ENCODE measurements at regions not wholly inside any gene's neighbourhood (a gene's known extent, or its start where the extent isn't known, plus 50 kb on each side); places are given as distances from the start of the nearest gene placed in this dataset.

DNA sequence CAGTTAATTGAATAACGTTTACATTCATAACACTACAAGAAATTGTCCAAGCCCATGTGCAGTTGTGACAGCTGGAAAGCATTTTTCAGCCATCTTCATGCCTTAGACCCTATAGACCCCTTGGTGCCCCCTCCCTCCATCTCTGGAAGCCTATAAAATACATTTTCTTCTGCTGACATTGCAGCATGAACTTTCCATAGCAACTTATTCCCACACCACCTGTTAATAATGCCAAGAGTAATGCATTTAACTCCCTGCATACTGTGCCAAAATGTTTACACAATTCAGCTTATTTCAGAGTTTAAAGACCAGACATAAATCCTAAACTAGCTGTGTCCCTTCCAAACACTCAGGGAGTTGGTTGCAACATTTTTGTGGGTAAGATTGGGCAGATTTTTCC, 143.0 kb upstream of the ARHGAP20 start:
- TF ChIP-seq, protein P1, sequence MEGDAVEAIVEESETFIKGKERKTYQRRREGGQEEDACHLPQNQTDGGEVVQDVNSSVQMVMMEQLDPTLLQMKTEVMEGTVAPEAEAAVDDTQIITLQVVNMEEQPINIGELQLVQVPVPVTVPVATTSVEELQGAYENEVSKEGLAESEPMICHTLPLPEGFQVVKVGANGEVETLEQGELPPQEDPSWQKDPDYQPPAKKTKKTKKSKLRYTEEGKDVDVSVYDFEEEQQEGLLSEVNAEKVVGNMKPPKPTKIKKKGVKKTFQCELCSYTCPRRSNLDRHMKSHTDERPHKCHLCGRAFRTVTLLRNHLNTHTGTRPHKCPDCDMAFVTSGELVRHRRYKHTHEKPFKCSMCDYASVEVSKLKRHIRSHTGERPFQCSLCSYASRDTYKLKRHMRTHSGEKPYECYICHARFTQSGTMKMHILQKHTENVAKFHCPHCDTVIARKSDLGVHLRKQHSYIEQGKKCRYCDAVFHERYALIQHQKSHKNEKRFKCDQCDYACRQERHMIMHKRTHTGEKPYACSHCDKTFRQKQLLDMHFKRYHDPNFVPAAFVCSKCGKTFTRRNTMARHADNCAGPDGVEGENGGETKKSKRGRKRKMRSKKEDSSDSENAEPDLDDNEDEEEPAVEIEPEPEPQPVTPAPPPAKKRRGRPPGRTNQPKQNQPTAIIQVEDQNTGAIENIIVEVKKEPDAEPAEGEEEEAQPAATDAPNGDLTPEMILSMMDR (IDR thresholded peaks at IDR 0.05) = no peak
- no peak for TF ChIP-seq POLR2A (IDR thresholded peaks at IDR 0.05)
